ENCODE measurements at regions not wholly inside any gene's neighbourhood (a gene's known extent, or its start where the extent isn't known, plus 50 kb on each side); places are given as distances from the start of the nearest gene placed in this dataset.

DNA sequence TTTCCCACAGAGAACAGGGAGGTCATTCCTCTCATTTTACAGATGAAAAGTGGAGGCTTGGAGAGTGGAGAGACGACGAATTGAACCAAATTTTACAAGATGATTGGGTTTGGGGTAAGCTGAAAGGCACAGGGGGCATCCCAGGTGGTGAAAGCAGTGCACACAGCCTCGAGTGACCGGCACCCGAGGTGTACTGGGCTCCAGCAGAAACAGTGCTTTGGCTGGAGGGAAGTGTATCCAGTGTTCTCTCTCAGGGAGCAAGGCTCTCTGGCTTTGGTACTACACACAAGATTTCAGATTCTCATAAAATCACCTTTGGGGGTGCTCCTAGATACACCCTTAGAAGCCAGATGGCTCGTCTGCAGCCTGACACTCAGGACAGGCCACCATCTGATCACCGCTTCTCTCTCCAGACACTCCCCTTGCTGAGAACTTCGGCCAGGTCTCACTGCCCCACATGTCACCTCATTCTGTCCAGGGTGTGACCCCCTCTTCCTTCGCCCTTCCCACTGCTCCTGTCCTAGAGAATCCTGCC is 339.6 kb downstream of the CYRIA start:
- no peak for TF ChIP-seq POLR2AphosphoS5 (IDR thresholded peaks at IDR 0.05; ENCODE audit: low read depth, low read length)
- no peak for TF ChIP-seq SIN3A (IDR thresholded peaks at IDR 0.05; ENCODE audit: borderline replicate concordance, insufficient read depth, low read length)
- TF ChIP-seq FOXP2 (optimal IDR thresholded peaks at IDR 0.05; ENCODE audit: borderline replicate concordance, extremely low read depth, extremely low read length, insufficient read depth), result no peak
- TF ChIP-seq TAF1 (IDR thresholded peaks at IDR 0.05; ENCODE audit: borderline replicate concordance, insufficient read depth, low read length), result no peak
- TF ChIP-seq, protein P1, sequence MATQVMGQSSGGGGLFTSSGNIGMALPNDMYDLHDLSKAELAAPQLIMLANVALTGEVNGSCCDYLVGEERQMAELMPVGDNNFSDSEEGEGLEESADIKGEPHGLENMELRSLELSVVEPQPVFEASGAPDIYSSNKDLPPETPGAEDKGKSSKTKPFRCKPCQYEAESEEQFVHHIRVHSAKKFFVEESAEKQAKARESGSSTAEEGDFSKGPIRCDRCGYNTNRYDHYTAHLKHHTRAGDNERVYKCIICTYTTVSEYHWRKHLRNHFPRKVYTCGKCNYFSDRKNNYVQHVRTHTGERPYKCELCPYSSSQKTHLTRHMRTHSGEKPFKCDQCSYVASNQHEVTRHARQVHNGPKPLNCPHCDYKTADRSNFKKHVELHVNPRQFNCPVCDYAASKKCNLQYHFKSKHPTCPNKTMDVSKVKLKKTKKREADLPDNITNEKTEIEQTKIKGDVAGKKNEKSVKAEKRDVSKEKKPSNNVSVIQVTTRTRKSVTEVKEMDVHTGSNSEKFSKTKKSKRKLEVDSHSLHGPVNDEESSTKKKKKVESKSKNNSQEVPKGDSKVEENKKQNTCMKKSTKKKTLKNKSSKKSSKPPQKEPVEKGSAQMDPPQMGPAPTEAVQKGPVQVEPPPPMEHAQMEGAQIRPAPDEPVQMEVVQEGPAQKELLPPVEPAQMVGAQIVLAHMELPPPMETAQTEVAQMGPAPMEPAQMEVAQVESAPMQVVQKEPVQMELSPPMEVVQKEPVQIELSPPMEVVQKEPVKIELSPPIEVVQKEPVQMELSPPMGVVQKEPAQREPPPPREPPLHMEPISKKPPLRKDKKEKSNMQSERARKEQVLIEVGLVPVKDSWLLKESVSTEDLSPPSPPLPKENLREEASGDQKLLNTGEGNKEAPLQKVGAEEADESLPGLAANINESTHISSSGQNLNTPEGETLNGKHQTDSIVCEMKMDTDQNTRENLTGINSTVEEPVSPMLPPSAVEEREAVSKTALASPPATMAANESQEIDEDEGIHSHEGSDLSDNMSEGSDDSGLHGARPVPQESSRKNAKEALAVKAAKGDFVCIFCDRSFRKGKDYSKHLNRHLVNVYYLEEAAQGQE (IDR thresholded peaks at IDR 0.05; ENCODE audit: insufficient read depth in 1 of 2, low read depth in 2 of 2, low read length in 2 of 2), result no peak

DNA sequence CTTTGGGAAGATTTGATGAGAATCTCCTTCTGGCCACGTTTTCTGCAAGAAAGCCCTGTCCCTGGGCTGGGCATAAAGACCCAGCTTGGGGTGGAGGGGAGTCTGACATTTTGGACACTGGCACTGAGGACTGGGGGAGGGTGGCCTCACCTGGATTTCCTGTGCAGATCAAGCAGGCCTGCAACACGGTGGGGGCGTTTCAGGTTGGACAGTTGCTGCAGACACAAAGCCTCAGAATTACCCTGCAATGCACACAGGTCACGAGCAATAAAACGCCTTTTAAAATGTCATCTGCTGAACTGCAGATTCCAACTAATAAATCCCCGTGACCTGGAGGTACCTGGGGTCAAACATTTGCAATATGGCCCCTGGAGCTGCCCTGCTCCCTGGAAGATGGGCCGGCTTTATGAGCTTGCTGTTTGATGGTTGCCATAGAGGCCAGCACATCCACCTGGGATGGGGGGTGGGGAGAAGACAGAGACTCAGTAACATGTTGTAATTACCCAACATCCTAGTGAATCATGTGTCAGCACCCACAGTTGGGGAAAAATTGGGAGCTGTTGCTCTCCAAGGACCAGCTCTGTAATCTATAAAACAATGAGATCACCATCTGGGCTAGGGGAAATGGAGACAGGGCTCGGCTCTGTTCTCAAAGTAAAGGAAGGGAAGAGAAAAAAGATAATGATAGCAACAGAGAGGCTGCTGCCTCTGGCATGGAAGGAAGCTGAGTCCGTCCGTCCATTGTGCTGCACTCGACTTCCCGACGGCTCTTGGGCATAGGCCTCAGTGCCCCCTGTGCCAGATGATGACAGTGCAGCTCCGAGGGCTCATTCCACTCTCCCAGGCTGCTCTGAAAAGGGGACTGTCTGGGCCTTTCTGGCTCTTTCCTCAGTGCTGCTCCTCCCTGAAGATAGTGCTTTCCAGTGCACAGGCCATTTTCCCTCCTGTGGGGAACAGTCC is 340.3 kb downstream of the CYRIA start:
- TF ChIP-seq FOXP2 (optimal IDR thresholded peaks at IDR 0.05; ENCODE audit: borderline replicate concordance, extremely low read depth, extremely low read length, insufficient read depth), result no peak
- TF ChIP-seq SIN3A (IDR thresholded peaks at IDR 0.05; ENCODE audit: borderline replicate concordance, insufficient read depth, low read length), result no peak
- no peak for TF ChIP-seq POLR2AphosphoS5 (IDR thresholded peaks at IDR 0.05; ENCODE audit: low read depth, low read length)
- TF ChIP-seq TAF1 (IDR thresholded peaks at IDR 0.05; ENCODE audit: borderline replicate concordance, insufficient read depth, low read length), result no peak

DNA sequence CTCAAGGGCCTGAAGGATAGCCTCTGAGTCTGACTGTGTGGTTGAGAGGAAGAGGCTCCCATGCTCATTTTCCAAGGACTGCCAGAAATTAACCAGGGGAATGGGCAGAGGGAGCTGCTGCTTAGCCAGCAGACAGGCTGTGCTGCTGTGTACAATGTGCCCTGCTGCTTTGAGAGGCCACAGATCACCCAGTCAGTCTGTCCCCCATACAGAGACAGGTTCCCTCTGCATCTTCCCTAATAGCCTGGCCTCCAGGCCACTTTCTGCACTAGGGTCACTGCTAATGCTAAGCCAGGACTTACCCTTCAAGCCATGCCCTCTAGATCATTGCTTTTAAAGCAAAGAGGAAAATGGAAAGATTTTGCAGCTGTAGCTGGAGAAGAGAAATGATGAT is 341.1 kb downstream of the CYRIA start:
- no peak for TF ChIP-seq POLR2AphosphoS5 (IDR thresholded peaks at IDR 0.05; ENCODE audit: low read depth, low read length)
- no peak for TF ChIP-seq TAF1 (IDR thresholded peaks at IDR 0.05; ENCODE audit: borderline replicate concordance, insufficient read depth, low read length)
- TF ChIP-seq, protein P1 (IDR thresholded peaks at IDR 0.05; ENCODE audit: insufficient read depth in 1 of 2, low read depth in 2 of 2, low read length in 2 of 2), result no peak
- TF ChIP-seq FOXP2 (optimal IDR thresholded peaks at IDR 0.05; ENCODE audit: borderline replicate concordance, extremely low read depth, extremely low read length, insufficient read depth), result no peak
- TF ChIP-seq SIN3A (IDR thresholded peaks at IDR 0.05; ENCODE audit: borderline replicate concordance, insufficient read depth, low read length), result no peak

DNA sequence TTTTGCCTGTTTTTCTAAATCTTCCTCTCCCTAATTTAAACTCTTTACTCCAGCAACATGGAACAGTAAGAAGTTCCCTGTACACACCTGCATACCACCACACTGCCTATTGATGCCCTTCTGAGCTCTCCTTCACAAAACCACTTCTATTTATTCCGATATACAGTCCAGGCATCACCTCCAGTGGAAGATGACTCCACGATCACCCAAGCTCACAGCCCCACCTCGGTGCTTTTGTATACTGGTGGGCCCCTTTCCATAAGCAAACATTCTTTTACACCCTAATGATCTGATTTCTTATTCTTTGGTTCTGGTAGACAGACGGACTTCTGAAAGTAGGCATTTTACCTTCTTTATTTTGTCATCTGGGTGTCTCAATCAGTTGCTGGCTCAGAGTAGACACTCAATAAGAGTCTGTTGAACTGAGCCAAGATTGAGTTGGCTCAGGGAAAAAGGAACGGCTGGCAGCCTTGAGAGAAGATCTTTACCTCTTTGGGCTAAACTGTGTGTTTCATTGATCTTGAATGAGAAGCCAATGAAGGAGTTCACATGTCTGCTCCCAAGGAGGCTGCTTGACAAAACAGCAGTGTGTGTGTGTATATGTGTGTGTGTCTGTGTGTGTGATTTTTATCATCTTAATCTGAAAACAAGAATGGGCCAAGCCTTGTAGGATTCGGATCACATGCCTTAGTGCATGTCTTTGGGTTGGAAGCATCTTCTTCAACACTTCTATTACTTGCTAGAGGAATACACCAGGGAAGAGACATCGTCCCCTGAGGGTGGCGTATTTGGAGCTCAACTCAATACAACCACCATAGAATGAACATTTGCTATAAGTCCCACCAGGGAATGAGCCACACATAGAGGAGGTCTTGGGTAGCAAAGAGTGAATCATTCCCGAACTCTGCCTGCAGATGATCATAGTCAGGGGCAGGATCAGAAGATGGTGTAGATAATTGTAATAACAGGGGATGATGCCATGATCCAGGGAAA is 341.8 kb downstream of the CYRIA start:
- TF ChIP-seq FOXP2 (optimal IDR thresholded peaks at IDR 0.05; ENCODE audit: borderline replicate concordance, extremely low read depth, extremely low read length, insufficient read depth), result no peak
- no peak for TF ChIP-seq SIN3A (IDR thresholded peaks at IDR 0.05; ENCODE audit: borderline replicate concordance, insufficient read depth, low read length)
- no peak for TF ChIP-seq POLR2AphosphoS5 (IDR thresholded peaks at IDR 0.05; ENCODE audit: low read depth, low read length)
- TF ChIP-seq TAF1 (IDR thresholded peaks at IDR 0.05; ENCODE audit: borderline replicate concordance, insufficient read depth, low read length), result no peak

DNA sequence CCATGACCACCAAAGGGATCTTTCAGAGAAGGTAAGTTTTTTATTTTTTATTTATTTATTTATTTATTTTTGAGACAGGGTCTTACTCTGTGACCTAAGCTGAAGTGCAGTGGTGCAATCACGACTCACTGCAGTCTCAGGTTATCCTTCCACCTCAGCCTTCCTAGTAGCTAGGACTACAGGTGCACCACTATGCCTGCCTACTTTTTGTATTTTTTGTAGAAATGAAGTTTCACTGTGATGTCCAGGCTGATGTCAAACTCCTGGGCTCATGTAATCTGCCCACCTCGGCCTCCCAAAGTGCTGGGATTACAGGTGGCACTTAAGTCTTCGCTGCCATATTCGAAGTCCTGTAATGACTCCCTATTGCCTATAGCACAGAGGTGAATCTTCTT is 342.5 kb downstream of the CYRIA start:
- no peak for TF ChIP-seq SIN3A (IDR thresholded peaks at IDR 0.05; ENCODE audit: borderline replicate concordance, insufficient read depth, low read length)
- TF ChIP-seq, protein P1 (IDR thresholded peaks at IDR 0.05; ENCODE audit: insufficient read depth in 1 of 2, low read depth in 2 of 2, low read length in 2 of 2), result no peak
- no peak for TF ChIP-seq FOXP2 (optimal IDR thresholded peaks at IDR 0.05; ENCODE audit: borderline replicate concordance, extremely low read depth, extremely low read length, insufficient read depth)
- TF ChIP-seq TAF1 (IDR thresholded peaks at IDR 0.05; ENCODE audit: borderline replicate concordance, insufficient read depth, low read length), result no peak
- no peak for TF ChIP-seq POLR2AphosphoS5 (IDR thresholded peaks at IDR 0.05; ENCODE audit: low read depth, low read length)
